Fibroblast of the aortic adventitia (primary cell): ENCODE measurements at regions not wholly inside any gene's neighbourhood (a gene's known extent, or its start where the extent isn't known, plus 50 kb on each side); places are given as distances from the start of the nearest gene placed in this dataset.

Experiments used
- DNase-seq: peaks from one replicate; pipeline ENCODE4 v3.0.0-alpha.2; 2010; ENCODE audit warnings: low read depth
- H3K4me3 ChIP-seq: 2 replicates; pipeline ENCODE4 v1.5.1; 2011; ENCODE audit warnings: low read depth, mild to moderate bottlenecking, control low read depth, low read length, moderate library complexity
- TF ChIP-seq, protein P1 (sequence below): IDR thresholded peaks from 2 replicates; pipeline ENCODE4 v1.5.1; 2011; ENCODE audit warnings: mild to moderate bottlenecking, low read length, control low read depth, inconsistent platforms; ENCODE audit not compliant: insufficient read depth

DNA sequence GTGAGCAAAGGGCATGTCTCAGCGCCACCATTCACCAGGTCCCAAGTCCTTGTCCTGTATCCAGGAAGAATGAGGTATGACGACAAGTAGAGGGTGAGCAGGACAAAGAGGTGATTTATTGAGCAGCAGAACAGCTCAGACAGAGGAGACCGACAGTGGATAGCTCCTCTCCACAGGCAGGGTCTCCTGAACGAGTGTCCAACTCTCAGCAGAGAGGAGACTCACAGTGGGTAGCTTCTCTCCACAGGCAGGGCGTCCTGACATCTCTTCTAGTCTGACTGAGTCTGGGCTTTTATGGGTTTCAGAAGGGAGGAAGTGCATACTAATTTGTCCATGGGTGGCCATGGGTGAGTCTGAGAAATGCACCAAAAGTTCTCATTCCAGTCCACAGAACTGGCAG lies 204.7 kb downstream of the ANKRD60 start:
- TF ChIP-seq, protein P1, sequence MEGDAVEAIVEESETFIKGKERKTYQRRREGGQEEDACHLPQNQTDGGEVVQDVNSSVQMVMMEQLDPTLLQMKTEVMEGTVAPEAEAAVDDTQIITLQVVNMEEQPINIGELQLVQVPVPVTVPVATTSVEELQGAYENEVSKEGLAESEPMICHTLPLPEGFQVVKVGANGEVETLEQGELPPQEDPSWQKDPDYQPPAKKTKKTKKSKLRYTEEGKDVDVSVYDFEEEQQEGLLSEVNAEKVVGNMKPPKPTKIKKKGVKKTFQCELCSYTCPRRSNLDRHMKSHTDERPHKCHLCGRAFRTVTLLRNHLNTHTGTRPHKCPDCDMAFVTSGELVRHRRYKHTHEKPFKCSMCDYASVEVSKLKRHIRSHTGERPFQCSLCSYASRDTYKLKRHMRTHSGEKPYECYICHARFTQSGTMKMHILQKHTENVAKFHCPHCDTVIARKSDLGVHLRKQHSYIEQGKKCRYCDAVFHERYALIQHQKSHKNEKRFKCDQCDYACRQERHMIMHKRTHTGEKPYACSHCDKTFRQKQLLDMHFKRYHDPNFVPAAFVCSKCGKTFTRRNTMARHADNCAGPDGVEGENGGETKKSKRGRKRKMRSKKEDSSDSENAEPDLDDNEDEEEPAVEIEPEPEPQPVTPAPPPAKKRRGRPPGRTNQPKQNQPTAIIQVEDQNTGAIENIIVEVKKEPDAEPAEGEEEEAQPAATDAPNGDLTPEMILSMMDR, result no peak
- no peak for DNase-seq
- H3K4me3 ChIP-seq, result no peak overlapping the region

- DNase-seq, result no peak
- H3K4me3 ChIP-seq, result no peak overlapping the region
- TF ChIP-seq, protein P1, result no peak
These were observed 205.1 kb downstream of the ANKRD60 start for GRCh38 chr20:58023346-58023745.

DNA sequence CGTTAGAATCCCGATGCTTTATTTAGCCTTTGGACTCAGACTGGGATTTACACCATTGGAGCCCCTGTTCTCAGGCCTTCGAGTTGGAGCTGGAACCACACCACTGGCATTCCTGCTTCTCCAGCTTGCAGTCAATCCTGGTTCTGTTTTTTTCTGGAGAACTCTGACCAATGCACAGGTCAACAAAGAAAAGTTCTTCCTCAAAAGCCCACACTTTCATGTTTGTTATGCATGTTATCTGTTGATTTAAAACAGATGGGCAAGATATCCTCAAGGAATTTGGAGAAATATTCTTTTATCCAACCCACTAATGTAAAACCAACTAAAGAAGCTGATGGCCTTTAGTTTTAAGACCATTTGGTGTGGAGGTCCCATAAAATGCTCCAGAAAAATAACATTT lies 205.7 kb downstream of the ANKRD60 start:
- no peak for DNase-seq
- H3K4me3 ChIP-seq, result no peak overlapping the region
- TF ChIP-seq, protein P1, result no peak

GRCh38 chr20:58021481-58021880 lies 207.0 kb downstream of the ANKRD60 start:
- TF ChIP-seq, protein P1, result no peak
- DNase-seq, result no peak
- no peak overlapping the region for H3K4me3 ChIP-seq

DNA sequence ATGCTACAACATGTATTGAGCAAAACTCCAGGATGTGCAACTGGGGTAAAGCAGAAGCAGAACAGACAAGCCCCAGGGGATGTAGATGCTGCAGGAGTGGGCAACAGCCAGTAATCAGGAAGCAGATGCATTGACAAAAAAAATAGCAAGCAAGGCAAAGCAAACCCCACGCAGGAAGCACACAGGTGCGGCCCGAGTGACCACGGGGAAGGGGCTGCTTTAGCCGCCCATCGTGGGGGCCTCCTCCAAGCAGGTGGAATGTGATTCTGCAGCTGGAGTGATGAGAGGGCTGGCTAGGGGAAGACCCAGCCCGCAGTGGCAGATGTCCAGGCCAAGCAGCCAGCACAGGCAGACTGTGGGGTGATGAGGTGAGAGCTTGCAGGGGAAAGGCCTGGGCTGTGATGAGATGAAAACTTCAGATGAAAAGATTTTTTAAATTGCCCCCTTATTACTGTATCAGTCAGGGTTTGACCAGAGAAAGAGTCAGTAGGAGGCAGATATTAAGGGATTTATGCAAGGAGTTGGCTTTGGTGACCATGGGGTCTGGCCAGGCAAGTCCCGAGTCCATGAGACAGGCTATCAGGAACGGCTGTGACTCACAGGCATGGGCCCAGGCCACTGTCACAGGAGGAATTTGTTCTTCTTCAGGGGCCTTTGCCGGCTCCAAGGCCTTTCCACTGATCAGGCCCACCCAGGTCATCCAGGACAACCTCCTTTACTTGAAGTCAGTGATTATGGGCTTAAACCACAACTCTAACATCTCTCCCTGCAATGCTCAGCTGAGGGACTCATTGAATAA lies 207.6 kb downstream of the ANKRD60 start:
- TF ChIP-seq, protein P1, result no peak
- no peak overlapping the region for H3K4me3 ChIP-seq
- no peak for DNase-seq

GRCh38 chr20:58019850-58020625 lies 208.4 kb downstream of the ANKRD60 start:
- H3K4me3 ChIP-seq, result no peak overlapping the region
- DNase-seq, result no peak
- TF ChIP-seq, protein P1, result no peak
